ENCODE measurements at regions not wholly inside any gene's neighbourhood (a gene's known extent, or its start where the extent isn't known, plus 50 kb on each side); places are given as distances from the start of the nearest gene placed in this dataset.

- H3K79me2 ChIP-seq (ENCODE audit: control insufficient read depth, insufficient read depth, low read length) = no peaks in the 10 kb centered on the region
- H4K20me1 ChIP-seq (replicated peaks; ENCODE audit: control insufficient read depth, extremely low read depth, insufficient read depth, low read length) = no peaks in the 10 kb centered on the region
- dilution Hi-C loops (cut with MboI; ENCODE audit: extremely low pct_ligation_motif_present, low sequenced_read_pairs) (no loop called here), intact Hi-C loops (cut with micrococcal nuclease) (no loop called here)
- TF ChIP-seq POLR2A (IDR thresholded peaks at IDR 0.05; ENCODE audit: low read depth, low read length) (no peak), MAX (IDR thresholded peaks at IDR 0.05; ENCODE audit: insufficient read depth, insufficient read length) (no peak), GATA2 (IDR thresholded peaks at IDR 0.05; ENCODE audit: insufficient read depth, insufficient read length, low read depth, low read length) (no peak), CTCF (IDR thresholded peaks at IDR 0.05; ENCODE audit: extremely low read depth in 1 of 2, insufficient read depth in 1 of 2, low read depth in 1 of 2, low read length in 2 of 2) (no peak), EZH2 (IDR thresholded peaks at IDR 0.05; ENCODE audit: borderline replicate concordance, low read depth, low read length, severe bottlenecking) (no peak), POLR2AphosphoS5 (IDR thresholded peaks at IDR 0.05; ENCODE audit: insufficient read depth, low read depth, low read length) (no peak), JUN (IDR thresholded peaks at IDR 0.05; ENCODE audit: borderline replicate concordance, insufficient read depth, insufficient read length, low read depth) (no peak), MYC (IDR thresholded peaks at IDR 0.05; ENCODE audit: low read depth, low read length) (no peak), FOS (IDR thresholded peaks at IDR 0.05; ENCODE audit: borderline replicate concordance, insufficient read depth, low read length) (no peak)
- no peak for FAIRE-seq
- no TSS peak for BruUV-seq (replicated peaks)
- H3K36me3 ChIP-seq (ENCODE audit: control insufficient read depth in 2 of 2, extremely low read depth in 1 of 2, insufficient read depth in 2 of 2, low read length in 2 of 2) = no peaks in the 10 kb centered on the region
- no peak overlapping the region for H3K4me3 ChIP-seq (replicated peaks in 1 of 3; ENCODE audit: insufficient read depth in 1 of 3, low read depth in 1 of 3, low read length in 3 of 3)
- no peaks in the 10 kb centered on the region for H3K9me3 ChIP-seq (replicated peaks; ENCODE audit: control insufficient read depth, insufficient read depth, low read length)
- POLR2A ChIA-PET = no interaction called here
- H3K9ac ChIP-seq (replicated peaks; ENCODE audit: extremely low read depth, insufficient read depth, low read length) = no peak overlapping the region
- no peaks in the 10 kb centered on the region for H3K9me1 ChIP-seq (replicated peaks; ENCODE audit: control insufficient read depth, extremely low read depth, insufficient read depth, low read length)
- H3K27ac ChIP-seq (ENCODE audit: insufficient read depth, low read depth, low read length) = no peak overlapping the region
- H3K27me3 ChIP-seq (ENCODE audit: control insufficient read depth in 2 of 2, insufficient read depth in 2 of 2, low read length in 2 of 2) = no peaks in the 10 kb centered on the region
- no peaks in the 10 kb centered on the region for H3K4me1 ChIP-seq (ENCODE audit: control insufficient read depth, extremely low read depth, insufficient read depth, low read length)
- CTCF ChIA-PET = interaction anchor here (1.0 kb wide), 1 partner anchor 194 kb away, joined by 3 read pairs; no protein-coding TSS in a partner anchor
- no peak for DNase-seq (ENCODE audit: low read depth, low spot score)
- no peak overlapping the region for H3K4me2 ChIP-seq (ENCODE audit: insufficient read depth, low read length)
- H2AFZ ChIP-seq (ENCODE audit: low read depth, low read length) = no peak overlapping the region
These were observed 277.4 kb upstream of the SESN3 start for GRCh38 chr11:95508219-95508890.

Data from endothelial cell of umbilical vein (primary cell).